ENCODE measurements at regions not wholly inside any gene's neighbourhood (a gene's known extent, or its start where the extent isn't known, plus 50 kb on each side); places are given as distances from the start of the nearest gene placed in this dataset.

DNA sequence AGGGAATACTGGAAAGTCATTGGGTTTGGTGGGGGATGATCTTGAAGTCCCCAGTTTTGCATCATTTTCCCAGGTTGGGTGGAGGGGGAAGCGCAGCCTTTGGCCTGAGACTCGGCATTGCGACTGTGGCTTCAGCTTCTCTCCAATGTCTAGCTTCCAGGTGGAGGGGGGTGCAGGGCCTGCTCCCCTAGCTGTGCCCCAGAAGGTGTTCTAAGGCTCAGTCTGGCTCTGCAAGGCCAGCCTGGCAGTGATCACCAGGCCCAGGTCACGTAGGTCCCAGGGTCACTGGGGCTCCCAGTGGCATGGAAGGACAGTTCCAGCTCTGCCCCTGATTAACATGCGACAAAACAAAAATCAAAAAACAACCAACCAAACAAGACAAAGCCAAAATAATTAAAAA, 56.9 kb upstream of the HAAO start:
- DNase-seq: no peak

DNA sequence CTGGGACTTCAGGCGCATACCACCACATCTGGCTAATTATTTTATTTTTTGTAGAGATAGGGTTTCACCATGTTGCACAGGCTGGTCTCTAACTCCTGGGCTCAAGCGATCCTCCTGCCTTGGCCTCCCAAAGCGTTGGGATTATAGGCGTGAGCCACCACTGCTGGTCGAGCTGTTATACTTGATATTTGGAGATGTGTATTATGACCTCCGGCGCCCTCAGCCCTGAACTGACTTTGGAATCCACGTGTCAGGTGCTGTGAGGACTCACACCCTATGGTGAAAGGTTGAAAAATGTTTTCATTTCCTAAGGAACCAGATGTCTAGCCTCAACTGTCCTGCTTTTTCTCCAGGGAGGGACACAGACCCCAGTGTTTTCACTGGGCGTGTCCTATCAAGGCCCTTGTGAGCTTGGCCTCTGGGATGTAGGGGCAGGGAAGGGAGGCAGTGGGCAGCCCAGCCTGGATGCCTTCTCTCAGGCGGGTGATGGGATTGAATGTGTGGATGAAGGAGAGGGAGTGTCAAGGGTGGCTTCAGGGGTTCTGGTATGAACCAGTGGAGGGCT, 56.4 kb upstream of the HAAO start:
- DNase-seq: no peak

DNA sequence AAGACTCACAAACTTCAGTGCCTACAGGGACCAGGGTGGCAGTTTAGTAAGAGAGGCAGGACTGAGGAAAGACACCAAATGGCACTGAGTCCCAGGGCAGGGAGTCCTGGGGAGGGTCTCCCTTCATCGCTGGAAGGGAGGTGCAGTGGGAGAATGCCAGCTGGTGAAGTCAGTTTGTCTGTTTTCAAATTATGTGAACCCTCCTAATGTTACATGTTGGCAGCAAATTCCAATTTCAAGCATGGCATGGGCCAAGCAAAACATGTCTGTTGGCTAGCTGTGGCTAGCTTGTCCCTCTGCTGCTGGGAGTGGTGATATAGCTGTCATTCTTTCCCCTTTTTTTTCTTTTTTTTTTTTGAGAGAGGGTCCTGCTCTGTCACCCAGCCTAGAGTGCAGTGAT, 55.9 kb upstream of the HAAO start:
- no peak for DNase-seq

DNA sequence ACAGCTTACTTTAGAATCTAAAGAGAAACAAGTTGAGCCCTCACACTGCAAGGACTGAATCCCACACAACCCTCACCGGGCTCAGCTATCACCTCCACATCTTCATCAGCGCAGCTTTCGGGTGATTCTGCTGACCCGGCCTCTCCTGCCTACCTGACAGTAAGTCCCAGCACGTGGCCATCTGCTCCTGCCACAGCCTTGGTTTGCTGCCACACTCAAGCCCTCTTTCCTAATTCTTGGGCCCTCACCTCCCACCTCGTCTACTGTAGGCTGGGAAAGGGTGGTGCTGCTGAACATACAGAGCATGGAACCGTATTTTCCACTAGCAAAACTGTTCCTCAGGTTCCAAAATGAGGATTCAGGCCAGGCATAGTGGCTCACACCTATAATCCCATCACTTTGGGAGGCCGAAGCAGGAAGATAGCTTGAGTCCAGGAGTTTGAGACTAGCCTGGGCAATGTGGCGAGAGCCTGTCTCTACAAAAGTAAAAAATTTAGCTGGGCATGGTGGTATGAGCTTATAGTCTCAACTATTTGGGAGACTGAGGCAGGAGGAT, 55.3 kb upstream of the HAAO start:
- no peak for DNase-seq

DNA sequence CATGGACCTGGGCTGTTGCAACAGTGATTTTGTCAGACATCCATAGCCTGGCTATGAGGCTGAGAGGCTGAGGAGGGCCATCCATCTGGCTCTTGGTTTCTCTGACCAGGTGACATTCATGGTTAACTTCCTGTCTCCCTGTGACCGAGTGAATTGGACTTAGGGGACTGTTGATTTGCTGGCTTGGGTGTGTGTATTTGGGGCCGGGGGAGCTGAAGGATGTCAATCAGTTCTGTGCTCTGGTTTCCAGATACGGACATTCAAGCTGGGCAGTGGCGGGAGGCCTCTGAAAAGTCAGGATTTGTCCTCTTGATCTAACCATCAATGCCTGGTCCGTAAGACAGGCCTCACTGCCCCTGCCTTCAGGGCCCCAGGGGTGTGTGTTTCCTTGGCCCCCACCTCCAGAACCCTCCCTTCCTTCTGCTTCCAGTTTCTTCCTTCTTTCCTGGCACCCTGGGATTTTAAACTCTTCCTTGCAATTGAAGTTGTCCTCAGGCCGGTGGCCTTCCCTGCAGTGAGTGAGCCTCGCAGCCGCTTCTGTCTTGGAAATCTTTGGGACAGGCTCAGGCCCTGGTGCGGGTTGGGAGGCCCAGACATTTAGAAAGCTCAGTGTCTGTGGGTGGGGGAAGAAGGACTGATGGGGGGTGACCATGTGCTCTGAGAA, 54.7 kb upstream of the HAAO start:
- no peak for DNase-seq

DNA sequence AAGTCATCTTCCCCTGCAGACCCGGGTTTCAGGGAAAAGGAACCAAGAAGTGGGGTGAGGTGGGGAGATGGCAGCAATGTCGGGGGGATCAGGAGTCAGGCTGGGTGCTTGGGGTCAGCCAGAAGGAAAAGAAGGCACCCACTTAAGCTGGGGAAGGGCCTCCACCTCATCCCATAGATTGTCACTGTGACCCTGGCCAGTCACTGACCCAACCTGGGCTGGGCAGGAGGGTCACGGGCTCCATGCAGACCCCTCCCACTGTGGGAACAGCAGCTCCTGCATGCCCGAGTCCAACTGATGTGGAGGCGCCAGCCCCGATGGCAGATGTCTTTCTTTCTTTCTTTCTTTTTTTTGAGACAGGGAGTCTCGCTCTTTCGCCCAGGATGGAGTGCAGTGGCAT, 53.6 kb upstream of the HAAO start:
- DNase-seq: no peak

DNA sequence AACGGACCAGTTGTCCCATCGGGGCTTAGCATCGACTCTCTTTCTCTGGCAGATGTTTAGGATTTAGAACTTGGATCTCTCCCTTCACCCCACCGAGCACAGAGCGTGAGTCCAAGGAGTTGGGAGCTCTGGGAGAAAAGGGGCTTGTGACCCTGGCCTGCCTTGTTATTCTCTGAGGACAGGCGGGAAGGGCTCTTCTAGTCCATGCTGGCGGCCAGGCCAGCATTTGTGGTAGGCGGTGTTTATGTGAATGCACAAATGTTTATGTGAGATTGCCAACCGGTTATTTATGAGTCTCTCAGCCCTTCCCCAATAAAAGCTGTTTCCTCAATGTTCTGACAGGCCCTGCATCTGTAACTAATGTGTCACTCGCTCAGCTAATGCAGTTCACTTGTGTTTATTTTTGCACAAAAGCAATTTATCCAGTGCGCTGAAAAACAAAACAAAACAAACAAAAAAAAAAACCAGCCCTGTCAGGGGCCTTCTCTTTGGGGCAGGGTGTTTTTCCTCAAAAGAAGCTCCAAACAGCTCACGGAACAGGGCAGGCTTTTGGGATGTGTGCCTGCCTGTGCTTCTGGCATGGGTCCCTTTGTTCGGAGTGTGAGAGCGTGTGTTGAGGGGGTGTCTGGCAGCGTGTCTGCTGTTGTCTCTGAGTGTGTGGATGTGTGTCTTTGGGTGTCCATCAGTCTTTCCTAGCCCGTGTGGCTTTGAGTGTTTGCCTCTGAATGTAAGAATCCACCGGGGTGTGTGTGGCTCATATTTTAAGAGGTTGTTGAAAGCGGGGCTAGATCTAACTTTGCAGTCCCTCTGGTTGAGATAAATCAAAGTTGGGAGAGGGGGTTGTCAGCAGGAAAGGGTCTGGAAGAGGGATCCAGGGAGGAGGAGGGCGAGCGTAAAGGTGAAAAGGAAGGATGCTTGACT, 52.8 kb upstream of the HAAO start:
- DNase-seq: no peak

DNA sequence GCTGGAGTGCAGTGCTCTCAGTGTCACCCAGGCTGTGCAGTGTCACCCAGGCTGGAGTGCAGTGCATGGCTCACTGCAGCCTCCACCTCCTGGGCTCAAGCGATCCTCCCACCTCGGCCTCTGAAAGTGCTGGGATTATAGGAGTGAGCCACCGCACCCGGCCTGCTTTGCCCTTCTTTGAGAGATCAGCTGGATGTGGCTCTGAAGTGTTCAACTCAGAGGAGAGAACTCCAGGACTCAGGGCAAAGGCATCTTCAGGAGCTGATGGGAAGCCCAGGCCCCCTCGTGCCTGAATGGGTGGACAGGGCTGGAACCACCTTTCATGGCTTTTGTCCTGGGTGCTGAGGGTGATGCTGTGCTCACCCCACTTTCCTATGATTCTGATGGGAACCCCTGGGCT, 52.0 kb upstream of the HAAO start:
- no peak for DNase-seq

DNA sequence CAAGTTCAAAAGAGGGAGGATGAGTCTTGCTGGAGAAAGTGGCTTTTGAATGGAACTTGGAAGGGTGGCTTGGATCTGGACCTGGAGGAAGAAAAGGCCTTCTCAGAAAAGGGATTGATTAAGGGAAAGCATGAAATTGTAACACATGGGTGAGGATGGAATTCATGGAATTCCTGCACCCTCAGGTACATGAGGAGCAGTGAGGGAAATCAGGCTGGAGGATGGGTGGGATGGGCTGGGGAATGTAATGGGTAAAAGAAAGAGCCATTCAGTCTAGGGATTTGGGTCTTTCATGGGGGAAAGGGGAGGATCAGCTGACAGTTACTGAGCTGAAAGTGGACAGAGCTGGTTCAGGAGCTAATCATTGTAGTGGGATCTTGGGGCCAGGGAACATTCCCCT, 51.2 kb upstream of the HAAO start:
- no peak for DNase-seq

DNA sequence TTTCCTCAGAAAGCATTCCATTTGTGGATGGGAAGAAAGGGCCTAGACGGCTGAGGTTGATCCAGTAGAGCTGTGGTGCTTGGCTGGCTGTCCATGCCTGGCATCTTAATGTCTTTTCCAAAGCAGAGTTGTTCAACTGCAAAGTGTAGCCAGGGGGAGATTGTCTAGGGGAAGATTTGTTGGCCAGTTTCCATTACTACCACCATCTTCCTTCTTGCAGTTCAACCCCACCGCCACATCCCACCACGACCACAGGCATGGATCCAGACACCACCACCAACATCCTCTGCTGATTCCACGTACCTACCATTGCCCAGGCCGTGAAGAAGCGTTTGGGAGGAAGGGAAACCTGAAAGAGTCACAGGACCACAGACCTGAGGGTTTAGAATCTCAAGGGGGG, 50.7 kb upstream of the HAAO start:
- no peak for DNase-seq

DNA sequence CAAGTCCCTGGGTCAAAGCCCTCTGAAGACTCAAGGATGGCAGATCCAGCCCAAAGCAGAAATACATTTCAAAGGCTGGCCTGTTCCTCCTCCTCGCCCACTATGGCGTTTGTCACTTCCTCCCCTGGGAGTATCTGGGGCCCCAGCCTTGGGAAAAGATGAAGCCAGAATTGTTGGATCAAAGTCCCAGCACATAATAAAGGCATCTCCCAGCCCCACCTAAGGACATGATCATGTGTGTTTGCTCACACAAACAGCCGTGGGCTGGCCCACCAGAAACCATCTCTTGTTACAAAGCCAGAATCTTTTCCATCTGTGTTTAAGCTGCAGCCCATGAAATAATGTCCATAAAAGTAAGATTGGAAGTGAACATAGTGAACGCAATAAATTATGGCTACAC, 50.1 kb upstream of the HAAO start:
- DNase-seq: peak; percentile 39 to 46
